Ishikawa (cell line): ENCODE measurements at regions not wholly inside any gene's neighbourhood (a gene's known extent, or its start where the extent isn't known, plus 50 kb on each side); places are given as distances from the start of the nearest gene placed in this dataset.

Experiments used
- CEBPB ChIP-seq: IDR thresholded peaks from 2 replicates; pipeline ENCODE4 v1.6.1; 2012
- CREB1 ChIP-seq: IDR thresholded peaks from 2 replicates; pipeline ENCODE4 v1.6.1; 2012; ENCODE audit warnings: low read depth
- EGR1 ChIP-seq: IDR thresholded peaks from 2 replicates; pipeline ENCODE4 v1.6.1; 2012
- EP300 ChIP-seq: IDR thresholded peaks from 2 replicates; pipeline ENCODE4 v1.6.1; 2012; ENCODE audit warnings: borderline replicate concordance
- MAX ChIP-seq: IDR thresholded peaks from 2 replicates; pipeline ENCODE4 v1.6.1; 2012
- YY1 ChIP-seq: IDR thresholded peaks from 2 replicates; pipeline ENCODE4 v1.6.1; 2012; ENCODE audit warnings: low read depth
- TF ChIP-seq, protein P1 (sequence below): IDR thresholded peaks from 2 replicates; pipeline ENCODE4 v1.6.1; 2012; ENCODE audit warnings: low read depth, mild to moderate bottlenecking
- TF ChIP-seq, protein P2 (sequence below): IDR thresholded peaks from 2 replicates; pipeline ENCODE4 v1.6.1; 2012

- TF ChIP-seq CEBPB (no peak), YY1 (no peak), EP300 (no peak), MAX (no peak), EGR1 (no peak), CREB1 (no peak)
- TF ChIP-seq, protein P1, sequence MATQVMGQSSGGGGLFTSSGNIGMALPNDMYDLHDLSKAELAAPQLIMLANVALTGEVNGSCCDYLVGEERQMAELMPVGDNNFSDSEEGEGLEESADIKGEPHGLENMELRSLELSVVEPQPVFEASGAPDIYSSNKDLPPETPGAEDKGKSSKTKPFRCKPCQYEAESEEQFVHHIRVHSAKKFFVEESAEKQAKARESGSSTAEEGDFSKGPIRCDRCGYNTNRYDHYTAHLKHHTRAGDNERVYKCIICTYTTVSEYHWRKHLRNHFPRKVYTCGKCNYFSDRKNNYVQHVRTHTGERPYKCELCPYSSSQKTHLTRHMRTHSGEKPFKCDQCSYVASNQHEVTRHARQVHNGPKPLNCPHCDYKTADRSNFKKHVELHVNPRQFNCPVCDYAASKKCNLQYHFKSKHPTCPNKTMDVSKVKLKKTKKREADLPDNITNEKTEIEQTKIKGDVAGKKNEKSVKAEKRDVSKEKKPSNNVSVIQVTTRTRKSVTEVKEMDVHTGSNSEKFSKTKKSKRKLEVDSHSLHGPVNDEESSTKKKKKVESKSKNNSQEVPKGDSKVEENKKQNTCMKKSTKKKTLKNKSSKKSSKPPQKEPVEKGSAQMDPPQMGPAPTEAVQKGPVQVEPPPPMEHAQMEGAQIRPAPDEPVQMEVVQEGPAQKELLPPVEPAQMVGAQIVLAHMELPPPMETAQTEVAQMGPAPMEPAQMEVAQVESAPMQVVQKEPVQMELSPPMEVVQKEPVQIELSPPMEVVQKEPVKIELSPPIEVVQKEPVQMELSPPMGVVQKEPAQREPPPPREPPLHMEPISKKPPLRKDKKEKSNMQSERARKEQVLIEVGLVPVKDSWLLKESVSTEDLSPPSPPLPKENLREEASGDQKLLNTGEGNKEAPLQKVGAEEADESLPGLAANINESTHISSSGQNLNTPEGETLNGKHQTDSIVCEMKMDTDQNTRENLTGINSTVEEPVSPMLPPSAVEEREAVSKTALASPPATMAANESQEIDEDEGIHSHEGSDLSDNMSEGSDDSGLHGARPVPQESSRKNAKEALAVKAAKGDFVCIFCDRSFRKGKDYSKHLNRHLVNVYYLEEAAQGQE: no peak
- TF ChIP-seq, protein P2, sequence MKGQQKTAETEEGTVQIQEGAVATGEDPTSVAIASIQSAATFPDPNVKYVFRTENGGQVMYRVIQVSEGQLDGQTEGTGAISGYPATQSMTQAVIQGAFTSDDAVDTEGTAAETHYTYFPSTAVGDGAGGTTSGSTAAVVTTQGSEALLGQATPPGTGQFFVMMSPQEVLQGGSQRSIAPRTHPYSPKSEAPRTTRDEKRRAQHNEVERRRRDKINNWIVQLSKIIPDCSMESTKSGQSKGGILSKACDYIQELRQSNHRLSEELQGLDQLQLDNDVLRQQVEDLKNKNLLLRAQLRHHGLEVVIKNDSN: no peak
Observed at GRCh38 chr5:58263296-58263695, 196.6 kb downstream of the PLK2 start.
